ENCODE measurements at regions not wholly inside any gene's neighbourhood (a gene's known extent, or its start where the extent isn't known, plus 50 kb on each side); places are given as distances from the start of the nearest gene placed in this dataset.

- DNase-seq, result no peak
Observed at GRCh38 chr6:122315842-122316241, 83.6 kb upstream of the HSF2 start.

DNA sequence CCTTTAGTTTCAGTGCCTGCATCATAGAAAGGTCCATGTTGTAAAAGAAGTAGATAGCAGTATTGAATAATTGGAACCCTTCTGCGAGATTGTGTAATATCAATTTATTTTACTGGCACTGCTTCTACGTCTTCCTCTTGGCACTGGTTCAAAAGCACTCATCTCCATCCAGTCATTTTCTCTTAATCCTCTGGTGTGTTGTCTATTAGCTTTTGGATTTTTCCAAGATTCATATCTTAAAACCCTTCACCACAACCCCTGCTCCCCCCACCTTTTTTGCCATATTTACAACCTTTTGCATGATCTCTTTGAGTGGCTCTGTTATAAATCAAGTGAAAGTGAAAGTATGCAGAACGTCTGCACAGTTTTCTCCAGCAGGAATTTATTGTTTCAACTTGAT lies 76.6 kb upstream of the HSF2 start:
- DNase-seq, result peak; percentile 1

DNA sequence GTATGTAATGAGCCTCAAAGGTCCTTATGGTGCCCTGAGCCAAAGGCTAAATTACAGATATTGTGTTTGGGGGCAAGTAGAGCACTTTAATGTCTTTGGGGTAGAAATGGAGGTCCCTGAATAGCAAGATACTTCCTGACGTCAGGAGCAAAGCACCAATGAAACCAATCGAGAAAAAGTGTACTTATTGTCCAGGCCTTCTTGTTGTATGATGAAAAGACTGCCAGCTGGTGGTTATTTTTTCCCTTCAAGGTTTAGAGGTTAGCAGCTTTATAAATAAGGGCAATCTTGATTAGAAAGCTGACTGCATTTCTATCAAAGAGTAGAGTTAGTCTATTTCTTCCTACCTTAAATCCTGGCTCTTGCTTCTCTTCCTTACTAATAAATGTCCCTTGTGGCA lies 76.1 kb upstream of the HSF2 start:
- DNase-seq, result no peak

- DNase-seq, result no peak
Observed at GRCh38 chr6:122330315-122330714, 69.1 kb upstream of the HSF2 start.

DNA sequence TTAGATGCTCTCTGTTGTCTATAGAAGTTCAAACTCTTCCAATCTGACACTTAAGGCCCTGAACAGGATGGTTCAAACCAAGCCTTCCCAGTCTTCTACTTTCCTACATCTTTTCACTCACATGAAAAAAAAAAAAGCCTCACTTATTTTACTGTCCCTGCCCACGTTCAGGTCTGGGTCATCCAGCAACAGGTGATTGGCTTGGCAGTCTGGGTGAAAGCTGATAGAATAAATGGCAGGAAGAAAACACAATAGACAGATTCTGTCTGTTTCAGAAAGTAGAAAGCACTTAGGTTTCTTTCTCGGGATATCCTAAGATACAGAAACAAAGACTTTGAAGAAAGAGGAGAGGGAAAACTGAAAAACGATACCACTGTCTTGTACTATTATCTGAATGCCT lies 61.8 kb upstream of the HSF2 start:
- DNase-seq, result no peak

DNA sequence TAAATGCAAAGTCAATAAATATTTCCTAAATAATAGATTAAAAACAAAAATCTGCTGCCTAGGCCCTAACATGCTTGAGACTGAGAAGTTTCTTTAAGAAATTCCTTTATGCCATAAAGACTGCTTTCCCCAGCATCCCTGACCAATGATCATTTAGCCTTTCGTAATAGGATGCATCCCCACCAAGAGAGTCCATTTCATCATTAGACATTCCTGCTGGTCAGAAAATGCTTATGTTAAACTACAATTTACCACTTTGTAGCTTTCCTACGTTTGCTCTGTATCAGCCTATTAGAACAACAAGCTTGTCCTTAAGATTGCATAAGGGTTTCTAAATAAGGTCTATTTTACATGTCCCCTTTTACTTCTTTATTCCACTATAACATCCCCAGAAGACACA lies 59.8 kb upstream of the HSF2 start:
- DNase-seq, result no peak

DNA sequence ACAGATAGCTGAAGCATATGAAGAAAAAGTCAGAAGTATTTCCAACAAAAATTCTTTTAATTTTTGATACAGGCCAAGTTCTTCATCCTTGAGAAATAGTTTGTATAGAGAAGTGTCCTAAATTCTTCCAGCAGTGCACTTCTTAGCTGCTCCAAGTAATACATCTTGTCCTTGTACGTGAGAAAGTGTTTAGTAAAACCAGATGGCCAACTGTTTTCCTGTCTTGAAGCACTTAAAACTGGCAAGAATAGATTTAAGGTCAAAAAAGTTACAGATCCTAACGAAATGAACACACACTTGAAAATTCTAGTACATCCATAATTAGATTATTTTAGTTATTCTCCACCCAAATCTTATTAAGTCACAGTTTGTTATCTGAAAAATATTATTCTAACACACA lies 52.2 kb upstream of the HSF2 start:
- DNase-seq, result no peak

DNA sequence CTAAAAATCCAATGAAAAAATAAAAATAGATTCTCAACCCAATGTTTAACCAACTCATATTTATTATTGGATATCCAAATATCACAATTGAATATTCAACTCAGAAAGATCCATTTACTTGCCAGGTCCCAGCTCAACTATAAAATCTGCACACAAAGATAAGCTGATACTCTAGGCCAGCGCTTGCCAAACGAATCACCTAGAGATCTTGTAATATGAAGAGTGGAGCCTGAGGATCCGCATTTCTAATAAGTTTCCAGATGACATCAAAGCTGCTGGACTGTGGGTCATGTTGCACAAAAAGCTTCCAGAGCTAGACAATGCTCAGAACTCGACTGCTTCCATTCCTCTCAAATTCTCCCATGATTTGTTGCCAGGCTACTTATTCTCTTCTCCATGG lies 51.7 kb upstream of the HSF2 start:
- DNase-seq, result no peak
